ENCODE measurements at regions not wholly inside any gene's neighbourhood (a gene's known extent, or its start where the extent isn't known, plus 50 kb on each side); places are given as distances from the start of the nearest gene placed in this dataset.
"Not testable (repeated sequence)": the region's sequence is repeated elsewhere in the genome, so short reads cannot be mapped to it uniquely, and the experiment has no call there.

DNA sequence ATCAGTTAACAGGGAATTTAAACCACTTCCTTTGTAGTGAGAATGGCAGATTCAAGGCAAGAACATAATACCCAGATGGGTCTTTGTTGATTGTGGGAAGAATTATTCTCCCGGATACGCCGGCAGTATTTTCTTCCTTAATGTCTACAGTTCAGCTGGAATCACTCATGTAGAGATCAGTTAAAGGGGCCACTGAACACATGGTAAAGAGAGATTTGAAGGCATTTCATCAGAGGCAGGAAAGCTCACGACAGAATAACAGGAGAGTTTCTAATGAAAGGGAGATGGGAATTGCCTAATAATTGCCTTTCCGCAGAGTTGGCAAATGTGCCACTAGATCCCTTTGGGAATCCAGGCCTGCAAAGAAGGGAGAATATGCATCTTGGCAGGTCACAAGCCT, 327.7 kb upstream of the ZNF804A start:
- DNase-seq: no peak

GRCh38 chr2:184272056-184272455, 326.3 kb upstream of the ZNF804A start:
- DNase-seq: no peak

- no peak for DNase-seq
These were observed 303.5 kb upstream of the ZNF804A start for GRCh38 chr2:184294831-184295230.

DNA sequence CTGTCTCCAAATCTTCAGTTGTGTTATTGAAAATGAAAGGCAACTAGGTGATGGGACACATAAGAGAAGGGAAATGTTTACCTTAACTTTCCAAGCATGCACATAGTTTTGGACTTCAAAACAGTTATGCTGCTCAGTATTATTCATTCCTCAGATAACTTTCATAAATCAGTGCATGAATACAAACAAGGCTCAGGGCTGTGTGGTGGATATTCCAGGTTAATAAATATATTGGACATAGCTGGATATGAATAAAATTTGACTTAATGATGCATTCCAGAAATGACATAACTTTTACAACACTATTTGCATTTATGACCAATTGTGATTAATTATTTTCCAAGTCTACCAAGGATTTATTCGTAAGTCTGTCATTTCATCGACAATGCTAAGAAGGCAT, 301.2 kb upstream of the ZNF804A start:
- DNase-seq: no peak

- DNase-seq: no peak
These were observed 295.8 kb upstream of the ZNF804A start for GRCh38 chr2:184302506-184302905.

DNA sequence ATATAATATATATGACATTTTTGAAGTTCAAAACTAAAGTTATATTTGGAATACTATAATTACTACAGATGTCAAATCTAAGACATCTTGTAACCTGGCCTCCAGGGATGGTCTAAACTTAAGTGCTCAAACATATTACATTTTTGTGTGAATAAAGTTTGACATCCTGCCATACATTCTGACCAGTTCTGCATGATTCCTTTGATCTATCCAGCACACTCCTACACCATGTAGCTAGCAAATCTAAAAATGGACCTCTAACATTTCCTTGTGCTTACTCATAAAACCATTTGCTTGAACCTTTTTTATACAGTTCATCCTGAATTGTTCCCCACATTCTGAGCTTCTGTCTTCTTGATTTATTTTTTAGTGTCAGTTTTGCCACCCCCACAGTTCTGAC, 294.3 kb upstream of the ZNF804A start:
- DNase-seq: no peak

- DNase-seq: no peak
These were observed 293.2 kb upstream of the ZNF804A start for GRCh38 chr2:184305105-184305504.

DNA sequence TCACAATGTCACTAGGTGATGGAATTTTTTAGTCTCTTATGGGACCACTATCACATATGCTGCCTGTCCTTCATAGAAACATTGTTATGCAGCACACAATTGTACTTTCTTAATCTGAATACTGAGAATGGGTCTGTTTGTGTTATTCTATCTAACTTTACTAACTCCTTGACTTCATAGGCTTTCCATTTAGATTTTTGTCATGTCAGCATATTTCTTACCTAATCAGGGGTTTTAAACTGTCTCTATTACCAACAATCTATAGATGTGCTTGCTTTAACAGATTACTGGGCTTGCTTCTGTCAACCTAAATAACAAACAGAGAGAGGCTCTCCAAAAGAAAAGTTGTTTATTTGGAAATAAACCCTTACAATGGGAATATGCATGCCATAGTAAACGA, 289.6 kb upstream of the ZNF804A start:
- no peak for DNase-seq

DNA sequence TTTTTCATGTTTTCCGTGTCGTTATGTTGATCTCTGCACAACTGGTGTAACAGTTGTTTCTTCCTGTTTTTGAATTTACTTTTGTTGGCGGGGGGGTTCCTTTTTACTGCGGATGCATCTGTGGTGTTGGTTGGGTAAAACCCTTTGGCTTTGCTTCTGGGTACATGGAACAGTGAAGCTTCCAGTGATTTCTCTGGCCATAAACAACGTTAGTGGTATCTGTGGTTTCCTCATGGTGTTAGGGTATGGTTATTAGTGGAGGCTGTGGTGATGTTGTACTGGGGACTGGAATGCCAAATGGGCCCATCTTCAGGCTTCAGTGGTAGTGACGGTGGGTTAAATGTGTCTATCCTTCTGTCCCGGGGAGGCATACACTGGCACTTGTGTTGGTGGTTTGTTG, 285.4 kb upstream of the ZNF804A start:
- no peak for DNase-seq

DNA sequence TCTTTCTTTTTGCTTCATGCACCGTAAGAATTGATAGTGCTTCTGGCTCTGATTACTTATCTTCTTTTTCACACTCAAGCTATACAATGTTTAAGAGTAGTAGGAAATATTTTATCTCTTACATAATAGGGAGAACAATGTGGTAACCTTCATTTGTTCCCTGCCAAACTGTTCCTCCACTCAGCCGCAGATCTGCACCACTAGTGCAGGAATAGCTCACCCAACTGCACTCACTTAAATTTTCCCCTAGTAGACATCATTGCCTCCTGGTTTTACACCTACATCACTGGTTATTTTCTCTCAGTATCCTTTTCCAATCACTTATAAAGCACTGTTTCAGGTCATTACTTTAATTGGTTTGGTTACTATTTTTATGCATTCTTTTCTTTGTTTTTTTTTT, 283.5 kb upstream of the ZNF804A start:
- DNase-seq: no peak

DNA sequence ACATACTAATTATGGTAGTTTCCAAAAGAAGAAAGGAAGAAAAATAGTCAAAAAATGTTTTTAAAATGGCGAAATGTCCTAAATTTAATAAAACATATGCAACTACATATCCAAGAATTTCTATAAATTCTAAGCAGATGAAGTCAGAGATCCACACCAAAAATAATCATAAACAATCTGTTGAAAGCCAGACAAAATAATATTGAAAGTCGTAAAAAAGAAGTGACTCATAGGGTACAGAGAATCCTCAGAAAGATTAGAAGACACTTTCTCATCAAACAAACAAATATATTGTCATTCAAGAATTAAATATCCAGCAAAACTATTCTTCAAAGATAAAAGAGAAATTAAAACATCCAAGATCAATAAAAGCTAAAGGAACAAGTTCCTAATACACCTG, 281.4 kb upstream of the ZNF804A start:
- no peak for DNase-seq

GRCh38 chr2:184322615-184323014, 275.7 kb upstream of the ZNF804A start:
- no peak for DNase-seq

GRCh38 chr2:184326066-184326465, 272.3 kb upstream of the ZNF804A start:
- DNase-seq: no peak

DNA sequence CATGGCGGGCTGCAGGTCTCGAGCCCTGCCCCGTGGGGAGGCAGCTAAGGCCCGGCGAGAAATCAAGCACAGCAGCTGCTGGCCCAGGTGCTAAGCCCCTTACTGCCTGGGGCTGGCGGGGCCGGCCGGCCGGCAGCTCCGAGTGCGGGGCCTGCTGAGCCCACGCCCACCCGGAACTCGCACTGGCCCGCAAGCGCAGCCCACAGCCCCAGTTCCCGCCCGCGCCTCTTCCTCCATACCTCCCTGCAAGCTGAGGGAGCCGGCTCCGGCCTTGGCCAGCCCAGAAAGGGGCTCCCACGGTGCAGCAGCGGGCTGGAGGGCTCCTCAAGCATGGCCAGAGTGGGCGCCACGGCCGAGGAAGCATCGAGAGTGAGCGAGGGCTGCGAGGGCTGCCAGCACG, 270.5 kb upstream of the ZNF804A start:
- not testable (repeated sequence) for DNase-seq

GRCh38 chr2:184330561-184330960, 267.8 kb upstream of the ZNF804A start:
- not testable (repeated sequence) for DNase-seq

GRCh38 chr2:184336688-184337087, 261.6 kb upstream of the ZNF804A start:
- DNase-seq: peak; percentile 51

DNA sequence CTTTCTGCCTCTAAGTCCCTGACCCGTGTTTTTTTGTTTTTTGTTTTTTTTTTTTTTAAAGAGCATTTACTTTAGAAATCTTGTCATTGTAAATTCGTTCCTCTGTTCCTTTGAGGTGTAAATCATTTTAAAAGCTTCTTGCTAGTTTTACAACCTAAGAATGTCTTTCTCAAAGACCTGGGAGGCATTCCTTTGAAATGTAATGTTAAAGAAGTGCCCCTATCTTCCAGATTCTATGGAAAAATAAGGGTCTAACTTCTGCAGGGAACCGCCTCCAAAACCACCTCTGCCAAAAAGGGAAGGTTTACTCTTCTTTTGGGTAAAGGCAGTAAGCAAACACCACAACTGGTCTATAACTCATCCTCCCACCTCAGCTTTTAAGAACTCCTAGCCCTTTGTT, 259.6 kb upstream of the ZNF804A start:
- DNase-seq: no peak

DNA sequence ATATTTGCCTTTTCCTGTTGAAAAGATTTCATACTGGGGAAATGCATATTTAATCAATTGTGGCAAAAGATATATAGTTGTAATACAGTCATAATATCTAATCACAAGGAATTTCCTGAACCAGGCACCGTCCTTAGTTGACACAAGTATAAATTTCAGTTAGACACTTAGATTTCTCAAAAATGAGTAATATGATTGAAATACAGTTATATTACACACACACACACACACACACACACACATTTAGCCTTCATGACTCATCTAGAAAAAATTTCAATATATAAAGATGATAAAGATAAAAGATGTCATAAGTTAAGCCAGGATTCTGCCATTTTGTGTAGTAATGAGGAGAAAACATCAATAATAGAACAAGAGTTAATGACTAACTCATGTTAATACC, 258.4 kb upstream of the ZNF804A start:
- no peak for DNase-seq

DNA sequence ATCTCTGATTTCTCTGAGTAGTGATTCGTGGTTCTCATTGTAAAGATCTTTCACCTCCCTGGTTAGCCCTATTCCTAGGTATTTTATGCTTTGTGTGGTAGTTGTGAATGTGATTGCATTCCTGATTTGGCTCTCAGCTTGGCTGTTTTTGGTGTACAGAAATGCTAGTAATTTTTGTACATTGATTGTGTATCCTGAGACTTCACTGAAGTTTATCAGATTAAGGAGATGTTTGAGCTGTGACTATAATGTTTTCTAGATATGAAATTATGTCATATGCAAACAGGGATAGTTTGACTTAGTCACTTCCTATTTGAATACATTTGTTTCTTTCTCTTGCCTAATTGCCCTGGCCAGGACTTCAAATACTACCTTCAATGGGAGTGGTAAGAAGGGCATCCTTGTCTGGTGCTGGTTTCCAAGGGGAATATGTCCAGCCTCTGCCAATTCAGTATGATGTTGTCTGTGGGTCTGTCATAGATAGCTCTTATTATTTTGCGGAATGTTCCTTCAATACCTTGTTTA, 251.9 kb upstream of the ZNF804A start:
- no peak for DNase-seq

GRCh38 chr2:184351126-184351525, 247.2 kb upstream of the ZNF804A start:
- no peak for DNase-seq

GRCh38 chr2:184357033-184357432, 241.3 kb upstream of the ZNF804A start:
- DNase-seq: no peak

DNA sequence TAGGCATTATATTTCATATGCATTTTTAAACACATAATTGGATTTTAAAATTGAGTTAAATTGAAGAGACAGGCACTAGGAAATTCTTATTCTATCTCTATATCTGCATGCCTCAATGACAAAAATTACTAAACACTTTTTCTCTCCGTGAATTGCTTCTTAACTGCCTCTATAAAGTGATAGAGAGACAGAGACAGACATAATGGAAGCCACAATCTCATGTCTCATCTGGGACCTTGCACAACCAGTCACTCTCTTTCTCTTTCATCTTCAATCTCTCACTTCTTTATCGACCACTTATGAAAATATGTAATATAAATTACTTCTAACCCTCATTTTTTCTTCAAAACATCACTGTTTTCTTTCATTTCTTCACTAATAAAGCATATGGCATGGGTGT, 238.9 kb upstream of the ZNF804A start:
- no peak for DNase-seq

GRCh38 chr2:184363213-184363612, 235.1 kb upstream of the ZNF804A start:
- DNase-seq: no peak

- DNase-seq: no peak
These were observed 231.1 kb upstream of the ZNF804A start for GRCh38 chr2:184367211-184367610.

DNA sequence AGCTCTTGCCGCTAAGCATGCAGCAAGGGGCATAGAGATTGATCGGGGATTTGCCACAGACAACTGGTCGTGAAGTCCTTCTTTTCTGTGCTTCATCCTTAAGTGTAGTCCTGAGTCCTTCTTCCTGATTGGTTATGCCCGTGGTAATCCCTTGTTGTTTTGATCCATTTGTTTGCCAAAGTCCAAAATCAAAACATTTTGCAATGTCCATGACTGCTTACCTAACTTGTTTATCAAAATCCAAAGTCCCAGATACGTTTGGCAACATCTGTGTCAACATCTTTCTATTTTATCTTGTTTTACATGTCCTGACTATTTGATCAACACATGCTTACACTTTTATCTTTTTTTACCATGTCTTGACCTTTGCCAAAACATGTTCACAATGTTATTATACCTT, 229.0 kb upstream of the ZNF804A start:
- no peak for DNase-seq

GRCh38 chr2:184370954-184371353, 227.4 kb upstream of the ZNF804A start:
- DNase-seq: no peak

Data from kidney glomerular epithelial cell (primary cell).